HG03439 (cell line): ENCODE measurements at regions not wholly inside any gene's neighbourhood (a gene's known extent, or its start where the extent isn't known, plus 50 kb on each side); places are given as distances from the start of the nearest gene placed in this dataset.

ENCODE experiments used
- ATAC-seq: cut with Tn5 transposase; IDR thresholded peaks from one replicate; pipeline ENCODE4 v1.9.1; 2021; ENCODE audit warnings: mild to moderate bottlenecking, moderate library complexity; ENCODE audit not compliant: unreplicated experiment

DNA sequence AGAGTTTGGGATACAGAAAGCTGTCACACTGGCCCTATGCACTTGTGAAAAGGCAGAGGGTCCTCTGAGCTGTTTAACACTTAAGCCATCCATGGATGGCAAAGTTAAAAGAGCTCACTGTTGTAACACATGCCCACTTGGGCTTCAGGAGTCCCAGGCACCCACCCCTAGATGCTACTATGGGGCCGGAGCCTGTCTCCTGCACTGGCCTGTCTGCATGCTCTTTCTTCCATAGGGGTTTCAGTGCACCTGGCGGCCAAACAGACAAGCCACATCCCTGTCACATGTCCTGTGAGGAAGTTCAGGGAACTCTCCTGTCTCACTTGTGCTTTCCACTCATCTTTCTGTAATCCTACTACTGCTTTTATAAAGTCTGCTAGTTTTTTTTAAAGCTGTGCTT is 2586.0 kb downstream of the PCDH7 start:
- ATAC-seq = no peak

- no peak for ATAC-seq
Observed at GRCh38 chr4:33316033-33316432, 2595.9 kb downstream of the PCDH7 start.

DNA sequence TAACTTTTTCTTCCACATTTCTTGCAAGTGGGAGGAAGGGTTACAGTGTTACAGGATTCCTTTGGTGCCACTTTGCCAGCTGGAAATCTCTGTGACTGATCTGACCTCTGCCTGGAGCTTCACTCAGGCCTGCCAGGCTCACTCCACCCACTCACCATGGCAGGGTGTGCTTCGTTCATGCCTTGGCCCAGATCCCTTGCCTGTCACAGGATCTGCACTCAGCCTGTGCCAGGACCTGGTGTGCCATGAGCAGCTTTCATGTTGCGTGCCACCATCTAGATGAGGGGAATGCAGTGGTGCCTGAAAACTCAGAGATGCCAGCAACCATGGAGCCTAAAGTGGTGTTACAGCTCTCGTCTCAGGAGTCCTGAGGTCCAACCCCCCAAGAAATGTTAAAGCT is 2596.4 kb downstream of the PCDH7 start:
- no peak for ATAC-seq

GRCh38 chr4:33323393-33323792 is 2603.2 kb downstream of the PCDH7 start:
- no peak for ATAC-seq

DNA sequence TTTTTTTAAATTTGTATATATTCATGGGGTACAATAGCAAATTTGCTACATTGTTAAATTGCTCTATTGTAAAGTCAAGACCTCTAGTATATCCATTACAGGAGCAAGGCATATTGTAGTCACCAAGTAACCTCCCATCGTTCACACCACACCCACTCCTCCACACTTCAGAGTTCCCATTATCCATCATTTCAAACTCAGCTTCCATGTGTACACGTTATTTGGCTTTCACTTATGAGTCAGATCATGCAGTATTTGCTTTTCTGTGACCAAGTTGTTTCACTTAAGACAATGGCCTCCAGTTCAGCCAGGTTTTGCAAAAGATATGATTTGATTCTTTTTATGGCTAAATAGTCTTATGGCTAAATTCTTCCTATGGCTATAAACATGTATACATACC is 2614.2 kb downstream of the PCDH7 start:
- ATAC-seq = no peak

DNA sequence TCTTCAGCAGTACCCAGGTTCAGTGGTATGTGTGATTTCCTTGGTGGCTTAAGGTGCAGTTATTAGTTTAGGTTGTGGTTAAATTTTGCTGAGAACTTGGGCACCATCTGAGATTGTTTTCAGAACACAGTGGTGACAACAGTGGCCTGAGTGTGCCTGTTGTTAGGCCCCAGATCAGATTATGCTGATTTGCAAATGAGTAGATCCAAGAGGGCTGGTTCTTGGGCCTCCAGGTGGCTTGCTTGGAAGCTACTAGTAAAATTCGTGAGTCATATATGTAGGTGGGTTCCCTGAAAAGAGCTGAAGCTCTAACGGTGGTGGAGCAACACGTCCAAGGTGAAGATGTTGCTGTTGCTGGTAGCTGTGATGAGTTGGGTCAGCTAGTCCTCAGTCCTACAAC is 2619.6 kb downstream of the PCDH7 start:
- ATAC-seq = no peak

GRCh38 chr4:33340168-33340567 is 2620.0 kb downstream of the PCDH7 start:
- ATAC-seq = no peak

DNA sequence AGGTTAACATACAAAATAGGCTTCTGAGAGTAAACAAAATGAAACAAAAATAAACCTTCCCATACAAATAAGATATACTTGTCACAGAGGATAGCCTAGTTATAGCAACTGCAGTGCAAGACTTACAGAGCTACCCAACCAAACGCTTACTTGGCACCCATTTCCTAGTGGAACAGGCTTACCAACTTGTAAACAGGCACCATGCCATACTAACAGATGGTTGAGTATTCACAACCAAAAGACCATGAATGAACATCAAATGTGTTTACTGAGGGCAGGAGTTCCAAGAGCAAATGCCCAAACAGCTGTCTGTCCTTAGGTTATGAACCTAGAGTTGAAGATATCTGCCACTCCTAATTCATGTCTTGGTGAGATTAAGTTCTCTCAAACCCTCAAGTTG is 2629.2 kb downstream of the PCDH7 start:
- ATAC-seq = no peak

- no peak for ATAC-seq
Observed at GRCh38 chr4:33357121-33357520, 2637.0 kb downstream of the PCDH7 start.

GRCh38 chr4:33369446-33369845 is 2649.3 kb downstream of the PCDH7 start:
- ATAC-seq = no peak

- no peak for ATAC-seq
Observed at GRCh38 chr4:33381816-33382215, 2661.6 kb downstream of the PCDH7 start.

- no peak for ATAC-seq
Observed at GRCh38 chr4:33386764-33387163, 2666.6 kb downstream of the PCDH7 start.

DNA sequence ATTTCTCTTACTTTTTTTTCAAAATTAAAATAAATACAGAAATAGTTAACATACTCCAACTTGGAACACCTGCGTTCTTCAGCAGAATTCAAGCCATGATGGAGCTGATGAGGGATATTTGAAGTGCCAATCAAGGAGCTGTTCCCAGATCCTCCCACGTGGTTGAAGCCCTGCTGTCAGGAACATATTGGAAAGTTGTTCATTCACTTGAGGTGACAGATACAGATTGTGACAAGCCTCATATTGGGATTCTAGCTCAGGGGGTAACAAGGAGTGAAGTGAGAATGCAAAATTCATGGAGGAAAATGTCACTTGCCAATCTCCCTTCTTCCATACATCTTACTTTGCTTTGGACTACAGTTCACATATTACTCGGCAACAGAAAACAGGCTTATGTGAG is 2670.8 kb downstream of the PCDH7 start:
- no peak for ATAC-seq

DNA sequence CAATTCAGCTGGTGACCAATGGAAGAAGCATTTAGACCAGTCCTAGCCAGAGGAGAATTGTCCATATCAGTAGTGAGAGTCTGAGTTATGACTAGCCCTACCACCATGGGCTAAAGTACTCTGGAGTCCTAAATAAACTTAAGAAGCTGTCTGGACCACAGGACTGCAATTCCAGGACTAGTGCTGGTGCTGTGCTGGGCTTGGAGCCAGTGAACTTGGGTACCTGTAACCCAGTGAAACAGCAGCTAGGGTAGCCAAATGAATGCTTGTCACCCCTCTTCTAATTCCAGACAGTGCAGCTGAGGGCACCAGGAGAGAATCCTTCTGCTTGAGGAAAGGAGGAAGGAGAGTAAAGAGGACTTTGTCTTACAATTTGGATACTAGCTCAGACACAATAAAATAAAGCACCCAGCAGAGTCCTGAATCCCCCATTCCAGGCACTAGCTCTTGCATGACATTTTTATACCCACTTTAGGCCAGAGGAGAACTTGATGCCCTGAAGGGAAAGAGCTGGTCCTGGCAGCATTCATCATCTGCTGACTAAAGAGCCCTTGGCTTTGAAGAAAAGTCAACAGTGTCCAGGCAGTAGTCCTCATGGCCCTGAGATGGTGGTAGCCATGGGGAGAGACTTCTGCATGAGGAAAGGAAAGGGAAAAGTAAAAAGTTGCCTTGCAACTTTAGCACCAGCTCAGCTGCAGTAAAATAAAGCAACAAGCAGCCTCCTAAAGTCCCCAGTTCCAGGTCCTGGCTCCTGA is 2675.7 kb downstream of the PCDH7 start:
- ATAC-seq = no peak

- ATAC-seq = no peak
Observed at GRCh38 chr4:33400504-33400903, 2680.3 kb downstream of the PCDH7 start.

DNA sequence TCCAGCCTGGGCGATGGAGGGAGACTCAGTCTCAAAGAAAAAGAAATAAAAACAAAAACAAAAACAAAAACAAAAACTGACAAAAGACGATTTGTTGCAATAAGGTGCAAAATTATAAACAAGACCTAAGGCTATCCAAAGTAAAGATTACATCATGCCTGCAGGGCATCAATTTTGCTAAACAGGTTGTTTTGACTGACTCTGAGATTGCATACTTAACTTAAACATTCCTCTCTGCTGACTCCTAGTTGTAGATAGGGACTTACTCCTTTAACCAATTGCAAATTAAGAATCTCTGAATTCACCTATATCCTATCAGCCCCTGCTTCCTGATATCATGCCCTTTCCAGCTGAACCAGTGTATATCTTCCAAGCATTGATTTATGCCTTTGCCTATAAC is 2687.3 kb downstream of the PCDH7 start:
- no peak for ATAC-seq

- no peak for ATAC-seq
Observed at GRCh38 chr4:33411182-33411581, 2691.0 kb downstream of the PCDH7 start.

GRCh38 chr4:33421887-33422286 is 2701.7 kb downstream of the PCDH7 start:
- ATAC-seq = no peak

GRCh38 chr4:33422656-33423055 is 2702.5 kb downstream of the PCDH7 start:
- no peak for ATAC-seq

GRCh38 chr4:33425936-33426335 is 2705.8 kb downstream of the PCDH7 start:
- ATAC-seq = no peak

DNA sequence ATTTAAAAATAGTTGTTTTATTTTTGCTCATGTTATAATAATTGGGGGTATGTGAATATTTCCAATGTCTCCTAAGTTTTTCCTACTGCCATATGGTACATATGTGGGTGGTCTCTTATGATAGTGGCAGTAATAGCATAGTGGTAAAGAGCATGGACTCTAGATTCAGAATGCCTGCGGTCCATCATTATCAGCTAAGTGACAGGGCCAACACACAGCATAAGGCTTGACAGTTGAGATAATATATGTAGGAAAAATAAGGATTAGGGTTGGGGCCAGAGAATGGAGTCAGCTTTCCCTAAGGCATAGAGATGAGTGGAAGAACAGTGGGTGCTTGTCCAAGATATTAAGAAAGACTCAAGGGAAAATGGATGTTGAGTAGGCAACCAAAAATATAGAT is 2707.5 kb downstream of the PCDH7 start:
- no peak for ATAC-seq

DNA sequence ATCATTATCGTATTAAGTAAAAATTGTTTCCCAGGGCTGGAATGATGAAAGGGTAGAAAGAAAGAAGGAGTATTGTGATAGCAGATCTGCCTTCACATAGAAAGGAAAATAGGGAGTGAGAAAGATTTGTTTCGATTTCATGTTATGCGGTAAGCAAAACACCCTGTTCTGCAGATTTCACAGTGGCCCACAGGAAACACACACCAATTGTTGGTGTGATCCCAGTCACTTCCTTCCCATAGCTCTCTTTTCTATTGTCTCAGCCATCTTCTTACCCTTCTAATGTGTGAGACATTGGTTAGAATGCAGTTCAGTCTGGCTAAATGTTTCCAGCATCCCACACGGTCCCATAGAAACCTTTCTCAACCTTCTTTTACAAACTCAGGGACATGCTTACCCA is 2709.8 kb downstream of the PCDH7 start:
- ATAC-seq = no peak

GRCh38 chr4:33437406-33437805 is 2717.2 kb downstream of the PCDH7 start:
- no peak for ATAC-seq
